Forelimb muscle (tissue), 1 donor: ENCODE measurements at regions not wholly inside any gene's neighbourhood (a gene's known extent, or its start where the extent isn't known, plus 50 kb on each side); places are given as distances from the start of the nearest gene placed in this dataset.
A peak's percentile ranks its signal among the peaks of the same experiment; 100 is the strongest.
"Not testable (repeated sequence)": the region's sequence is repeated elsewhere in the genome, so short reads cannot be mapped to it uniquely, and the experiment has no call there.

ENCODE experiments used
- DNase-seq: peaks from one replicate; pipeline ENCODE4 v3.0.0-alpha.2; 2013; ENCODE audit warnings: low read depth

DNA sequence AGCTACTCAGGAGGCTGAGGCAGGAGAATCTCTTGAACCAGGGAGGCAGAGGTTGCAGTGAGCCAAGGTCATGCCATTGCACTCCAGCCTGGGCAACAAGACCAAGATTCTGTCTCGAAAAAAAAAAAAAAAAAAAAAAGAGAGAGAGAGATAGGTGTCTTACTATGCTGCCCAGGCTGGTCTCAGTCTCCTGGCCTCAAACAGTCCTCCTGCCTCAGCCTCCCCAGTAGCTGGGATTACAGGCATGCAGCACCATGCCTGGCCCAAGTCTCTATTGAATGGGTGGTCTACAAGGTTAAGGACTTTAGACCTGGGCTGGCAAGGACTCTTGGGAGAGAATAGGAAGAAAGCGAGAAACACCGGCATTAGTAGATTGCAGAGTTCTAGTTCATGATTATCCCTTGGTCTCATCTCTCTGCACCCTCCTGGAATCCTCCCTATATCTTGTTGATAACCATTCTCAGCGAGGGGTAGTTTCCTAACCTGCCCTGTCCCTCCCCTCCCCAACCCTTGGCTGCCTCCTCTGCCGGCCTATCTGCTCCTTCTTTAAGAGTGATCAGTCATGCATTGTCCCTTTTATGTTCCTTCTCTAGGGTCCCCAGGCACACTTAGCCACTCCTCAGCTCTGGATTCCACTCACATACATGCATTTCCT lies 128.1 kb upstream of the MAP1LC3B2 start:
- no peak for DNase-seq

DNA sequence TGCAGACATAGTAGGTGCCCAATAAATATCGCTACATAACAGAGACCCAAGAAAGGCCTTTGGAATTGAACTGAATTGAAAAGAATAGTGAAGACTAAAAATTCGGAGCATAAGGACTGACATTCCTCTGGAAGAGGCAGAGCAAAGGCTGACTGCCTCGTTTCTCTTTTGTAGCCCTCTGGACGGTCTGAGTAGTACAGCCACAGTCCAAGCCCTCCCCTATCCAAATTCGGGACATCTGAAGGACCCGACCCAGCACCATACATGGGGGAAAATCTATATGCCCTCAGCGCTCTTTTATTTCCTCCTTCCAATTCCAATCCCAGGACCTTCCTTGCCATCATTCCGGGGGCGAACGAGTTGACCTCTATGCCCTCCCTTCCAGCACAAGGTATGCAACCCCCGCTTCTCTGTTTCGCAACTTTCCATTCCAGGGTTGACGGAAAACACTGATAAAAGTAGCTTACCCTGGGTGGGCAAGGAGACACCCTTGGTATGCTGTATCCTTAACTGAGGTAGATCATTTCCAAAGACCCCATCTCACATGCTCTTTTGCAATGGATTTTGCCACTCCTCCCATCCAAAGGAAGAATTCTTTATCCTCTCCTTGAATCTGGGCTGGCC lies 127.4 kb upstream of the MAP1LC3B2 start:
- no peak for DNase-seq

DNA sequence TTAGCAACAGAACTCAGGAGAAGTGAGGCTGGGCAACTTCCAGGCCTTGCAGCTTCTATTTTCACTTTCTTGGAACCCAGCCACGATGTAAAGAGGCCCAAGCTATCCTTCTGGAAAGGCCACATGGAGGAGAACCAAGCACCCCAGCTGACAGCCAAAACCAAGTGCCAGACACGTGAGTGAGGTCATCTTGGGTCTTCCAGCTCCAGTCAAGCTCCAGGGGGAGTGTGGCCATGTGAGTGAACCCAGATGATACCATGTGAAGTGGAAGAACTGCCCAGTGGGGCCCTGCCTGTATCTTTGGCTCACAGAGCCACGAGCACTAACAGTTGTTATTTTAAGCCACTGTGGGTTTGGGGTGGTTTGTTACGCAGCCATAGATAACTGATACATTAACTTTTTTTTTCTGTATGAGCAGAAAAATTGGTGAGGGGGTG lies 126.8 kb upstream of the MAP1LC3B2 start:
- no peak for DNase-seq

DNA sequence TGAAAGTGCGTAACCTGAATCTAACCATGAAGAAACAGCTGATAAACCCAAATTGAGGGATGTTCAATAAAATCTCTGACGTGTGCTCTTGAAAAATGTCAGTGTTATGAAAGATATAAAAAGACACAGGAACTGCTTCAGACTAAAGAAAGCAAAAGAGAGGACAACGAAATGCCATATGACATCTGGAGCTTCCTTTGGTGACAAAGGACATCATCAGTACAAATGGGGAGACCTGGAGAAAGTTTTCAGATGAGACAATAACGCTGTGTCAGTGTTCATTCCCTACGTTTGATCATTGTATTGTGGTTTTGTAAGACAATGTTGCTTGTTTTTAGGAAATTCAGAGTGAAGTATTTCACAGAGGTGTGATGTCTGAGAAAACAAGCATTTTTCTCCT lies 125.9 kb upstream of the MAP1LC3B2 start:
- no peak for DNase-seq

DNA sequence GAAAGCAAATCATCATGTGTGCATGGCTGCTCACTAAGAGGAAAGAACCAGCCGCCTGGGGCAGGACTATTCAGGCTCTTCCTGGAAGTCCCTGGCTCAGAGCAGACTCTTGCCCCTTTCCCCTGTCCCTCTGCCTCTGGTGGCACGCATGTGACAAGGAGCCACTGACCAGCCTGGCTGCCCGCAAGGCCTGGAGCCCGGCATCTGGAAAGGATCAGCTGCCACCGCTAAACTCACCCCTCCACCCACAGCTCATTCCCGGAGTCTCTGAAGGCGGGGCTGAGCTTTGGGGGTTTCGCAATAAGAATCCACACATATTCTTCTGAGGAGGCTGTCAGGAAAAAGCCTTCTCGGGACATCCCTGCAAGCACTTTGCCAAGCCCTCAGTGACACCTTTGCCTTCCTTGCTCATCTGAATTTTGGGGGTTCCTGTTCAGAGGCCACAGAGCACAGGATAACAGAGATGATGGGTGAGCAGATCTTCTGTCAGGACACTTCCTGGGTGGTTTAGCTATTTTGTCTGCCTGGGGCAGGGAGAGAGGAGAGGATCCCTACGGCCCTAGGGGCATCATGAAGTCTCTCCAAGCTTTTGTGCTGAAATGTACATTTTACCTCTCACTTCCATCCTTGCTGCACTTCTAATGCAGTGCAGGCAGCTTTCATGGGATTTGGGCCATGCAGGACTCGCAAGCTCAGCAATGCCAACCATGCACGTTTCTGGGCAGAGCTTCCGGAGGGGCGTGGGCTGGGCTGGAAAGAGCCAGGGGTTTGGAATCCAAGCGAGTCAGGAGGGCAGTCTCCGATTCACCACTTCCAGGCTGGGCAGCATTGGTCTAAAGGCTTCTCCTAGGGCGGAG lies 124.8 kb upstream of the MAP1LC3B2 start:
- no peak for DNase-seq

DNA sequence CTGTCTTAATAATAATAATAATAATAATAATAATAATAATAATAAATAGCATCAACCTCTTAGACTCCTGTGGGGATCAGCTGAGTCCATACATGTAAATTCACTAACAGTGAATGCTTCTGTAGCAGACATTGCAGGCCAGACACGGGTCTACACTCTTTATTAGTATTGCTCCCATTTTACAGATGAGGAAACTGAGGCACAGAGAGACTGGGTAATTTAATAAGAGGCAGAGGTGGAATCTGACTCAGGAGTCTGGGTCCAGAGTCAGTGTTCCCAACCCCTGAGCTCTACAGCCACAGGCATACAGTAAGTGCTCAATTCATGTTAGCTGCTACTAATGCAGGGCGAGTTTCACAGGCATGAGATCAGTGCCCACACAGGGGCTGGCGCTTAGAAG lies 123.2 kb upstream of the MAP1LC3B2 start:
- no peak for DNase-seq

DNA sequence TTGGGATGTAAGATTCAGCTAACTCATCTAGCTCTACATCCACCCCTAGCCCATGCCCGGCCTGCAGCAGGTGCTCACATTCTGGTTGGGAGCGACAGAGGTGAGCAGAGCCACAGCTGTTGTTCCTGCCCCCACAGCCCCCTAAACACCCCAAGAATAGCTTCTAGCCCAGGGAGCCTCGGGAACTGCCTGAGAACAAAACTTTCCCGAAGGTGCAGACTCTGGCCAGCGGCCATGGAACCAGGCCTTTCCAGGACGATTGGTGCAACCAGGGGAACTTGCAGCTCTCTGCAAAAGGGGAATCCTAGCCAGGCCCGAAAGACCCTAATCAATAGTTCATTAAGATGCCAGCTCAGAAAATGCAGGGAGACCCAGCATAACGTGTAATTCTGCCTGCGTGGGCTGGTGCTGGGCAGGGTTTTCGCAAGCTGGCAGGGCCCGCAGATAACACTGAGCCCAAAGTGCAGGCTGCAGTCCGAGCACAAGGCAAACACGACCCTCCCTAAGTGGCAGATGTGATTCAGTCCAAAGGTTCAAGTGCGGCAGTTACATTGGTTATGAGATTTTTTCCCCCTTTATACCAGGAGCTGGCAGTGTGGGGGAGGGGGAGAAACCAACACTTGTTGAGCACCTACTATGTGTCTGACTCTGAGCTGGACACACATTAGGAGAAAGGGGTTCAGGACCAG lies 122.5 kb upstream of the MAP1LC3B2 start:
- DNase-seq = no peak

DNA sequence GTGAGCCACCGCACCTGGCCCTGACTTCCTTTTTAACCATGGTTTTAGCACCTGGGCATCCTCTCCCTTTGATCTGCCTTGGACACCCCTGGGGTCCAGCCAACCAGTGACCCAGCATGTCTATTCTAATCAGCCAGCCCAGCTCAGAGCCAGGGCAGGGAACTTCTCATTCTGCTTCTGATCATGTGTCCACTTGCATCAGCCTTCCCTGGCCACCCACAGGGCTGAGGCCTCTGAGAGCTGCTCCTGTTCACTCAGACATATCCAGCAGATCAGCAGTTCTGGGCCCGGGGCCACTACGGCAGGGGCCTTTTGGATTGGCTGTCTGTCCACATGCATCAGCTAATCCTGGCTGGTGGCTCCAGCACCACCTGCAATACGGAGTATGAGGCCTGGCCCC lies 117.9 kb upstream of the MAP1LC3B2 start:
- DNase-seq = no peak

DNA sequence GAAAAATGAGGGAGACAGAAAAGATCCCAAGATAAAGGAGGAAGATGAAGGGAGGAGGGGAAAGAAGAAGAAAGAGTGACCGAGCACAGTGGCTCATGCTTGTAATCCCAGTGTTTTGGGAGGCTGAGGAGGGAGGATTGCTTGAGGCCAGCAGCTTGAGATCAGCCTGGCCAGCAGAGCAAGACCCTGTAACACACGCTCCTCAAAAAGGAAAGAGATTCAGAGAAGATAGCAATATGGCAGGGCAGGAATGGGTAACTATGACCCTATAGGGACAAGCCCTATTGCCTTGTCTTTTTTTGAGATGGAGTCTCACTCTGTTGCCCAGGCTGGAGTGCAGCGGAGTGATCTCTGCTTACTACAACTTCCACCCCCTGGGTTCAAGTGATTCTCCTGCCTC lies 116.9 kb upstream of the MAP1LC3B2 start:
- no peak for DNase-seq

DNA sequence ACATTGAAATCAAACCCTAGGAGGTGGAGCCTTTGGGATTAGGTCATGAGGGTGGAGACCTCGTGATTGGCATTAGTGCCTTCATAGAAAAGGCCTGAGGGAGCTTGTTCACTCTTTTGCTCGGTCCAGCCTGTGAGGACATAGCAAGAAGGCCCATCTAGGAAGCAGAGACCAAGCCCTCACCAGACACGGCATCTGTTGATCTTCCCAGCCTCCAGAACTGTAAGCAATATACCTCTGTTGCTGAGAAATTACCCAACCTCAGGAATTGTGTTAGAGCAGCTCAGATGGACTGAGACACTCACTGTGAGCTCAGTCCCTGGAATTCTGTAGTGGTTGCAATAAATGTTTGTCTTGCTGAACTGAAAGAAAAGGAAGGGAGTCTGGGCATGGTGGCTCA lies 116.2 kb upstream of the MAP1LC3B2 start:
- no peak for DNase-seq

DNA sequence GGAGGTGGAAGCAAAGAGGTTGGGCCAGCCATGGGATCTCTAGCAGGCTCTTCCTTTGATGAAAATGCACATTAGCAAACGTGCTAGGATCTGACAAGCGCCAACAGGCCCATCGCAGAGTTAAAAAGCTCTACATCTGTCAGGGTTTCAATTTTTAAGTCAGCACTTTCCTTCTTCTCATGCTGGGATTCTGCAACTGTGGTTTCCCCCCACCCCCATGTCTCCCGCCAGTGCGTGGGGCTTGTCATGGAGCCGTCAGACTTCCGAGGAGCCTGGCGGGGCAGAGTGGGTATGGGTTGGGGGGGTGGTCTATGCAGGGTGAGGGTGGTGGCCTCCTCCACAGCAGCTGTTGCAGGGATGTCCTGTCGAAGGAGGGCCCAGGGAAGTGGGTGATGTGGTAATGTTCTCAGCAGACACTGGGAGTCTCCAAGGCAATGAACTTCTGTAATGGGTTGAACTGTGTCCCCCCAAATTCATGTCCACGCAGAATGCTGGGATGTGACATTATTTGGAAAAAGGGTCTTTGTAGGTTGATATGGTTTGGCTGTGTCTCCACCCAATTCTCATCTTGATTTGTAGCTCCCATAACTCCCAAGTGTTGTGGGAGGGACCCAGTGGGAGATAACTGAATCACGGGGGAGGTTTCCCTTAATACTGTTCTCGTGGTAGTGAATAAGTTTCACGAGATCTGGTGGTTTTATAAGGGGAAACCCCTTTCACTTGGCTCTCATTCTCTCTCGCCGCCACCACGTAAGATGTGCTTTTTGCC lies 115.2 kb upstream of the MAP1LC3B2 start:
- DNase-seq = no peak

DNA sequence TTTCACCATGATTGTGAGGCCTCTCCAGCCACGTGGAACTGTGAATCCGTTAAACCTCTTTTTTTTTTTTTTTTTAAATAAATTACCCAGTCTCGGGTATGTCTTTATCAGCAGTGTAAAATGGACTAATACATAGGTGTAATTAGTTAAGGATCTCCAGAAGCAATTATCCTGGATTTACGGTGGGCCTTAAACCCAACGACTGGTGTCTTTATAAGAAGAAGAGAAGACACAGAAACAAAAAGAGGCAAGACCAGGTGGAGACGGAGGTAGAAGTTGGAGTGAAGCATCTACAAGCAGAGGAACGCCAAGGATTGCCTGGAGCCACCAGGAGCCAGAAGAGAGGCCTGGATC lies 114.6 kb upstream of the MAP1LC3B2 start:
- DNase-seq = no peak

DNA sequence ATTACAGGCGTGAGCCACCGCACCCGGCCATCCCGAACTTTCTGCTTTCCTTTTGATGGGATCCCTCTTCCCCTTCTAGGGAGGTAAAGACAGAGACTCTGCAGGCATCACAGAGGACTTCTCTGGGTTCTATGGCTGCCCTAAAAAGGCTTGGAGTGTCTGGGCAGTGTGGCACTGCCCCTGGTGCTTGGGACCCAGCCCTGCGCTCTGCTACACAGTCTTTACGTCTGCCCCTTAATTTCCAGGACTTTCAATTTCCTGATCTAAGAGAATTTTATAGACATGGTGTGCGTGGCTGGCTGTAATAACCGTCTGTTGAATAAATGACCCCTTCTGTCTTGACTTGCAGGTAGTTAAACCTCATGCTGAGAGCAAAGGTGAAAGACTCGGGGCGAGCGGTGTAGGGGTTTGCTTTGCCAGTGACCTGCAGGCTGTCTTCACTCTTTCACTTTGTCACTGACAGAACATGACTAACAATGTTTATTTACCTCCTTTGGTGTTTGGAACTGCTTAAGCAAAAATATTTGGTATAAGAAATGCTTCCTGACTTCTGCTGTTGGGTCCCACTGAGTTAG lies 110.9 kb upstream of the MAP1LC3B2 start:
- no peak for DNase-seq

DNA sequence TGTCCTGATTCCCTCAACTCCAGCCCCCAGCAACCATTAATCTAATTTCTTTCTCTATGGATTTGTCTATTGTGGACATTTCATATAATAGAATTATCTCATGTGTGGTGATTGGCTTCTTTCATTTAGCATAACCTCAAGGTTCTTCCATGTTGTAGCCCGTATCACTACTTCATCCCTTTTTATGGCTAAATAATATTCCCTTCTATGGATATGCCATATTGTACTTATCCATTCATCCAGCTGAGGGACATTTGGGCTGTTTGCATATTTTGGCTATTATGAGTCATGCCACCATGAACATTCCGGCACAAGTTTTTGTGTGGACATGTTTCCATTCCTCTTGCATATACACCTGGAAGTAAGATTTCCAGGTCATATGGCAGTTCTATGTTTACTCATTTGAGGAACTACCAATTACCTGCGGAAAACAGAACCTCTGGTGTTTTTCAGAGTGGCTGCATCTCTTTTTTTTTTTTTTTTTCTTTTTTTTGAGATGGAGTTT lies 108.7 kb upstream of the MAP1LC3B2 start:
- DNase-seq = no peak

DNA sequence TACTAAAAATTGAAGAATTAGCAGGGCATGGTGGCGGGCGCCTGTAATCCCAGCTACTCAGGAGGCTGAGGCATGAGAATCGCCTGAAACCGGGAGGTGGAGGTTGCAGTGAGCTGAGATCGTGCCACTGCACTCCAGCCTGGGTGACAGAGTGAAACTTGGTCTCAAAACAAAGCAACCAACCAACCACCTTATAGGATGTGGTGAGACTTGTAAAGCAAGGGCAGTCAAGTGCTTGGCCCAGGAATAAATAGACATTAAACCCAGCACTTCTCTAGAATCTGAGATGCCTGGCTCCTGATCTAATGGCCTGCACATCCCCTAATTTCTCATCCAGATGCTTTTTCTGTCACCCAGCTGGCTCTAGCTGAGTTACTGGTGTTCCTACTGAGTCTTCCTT lies 106.2 kb upstream of the MAP1LC3B2 start:
- DNase-seq = not testable (repeated sequence)

DNA sequence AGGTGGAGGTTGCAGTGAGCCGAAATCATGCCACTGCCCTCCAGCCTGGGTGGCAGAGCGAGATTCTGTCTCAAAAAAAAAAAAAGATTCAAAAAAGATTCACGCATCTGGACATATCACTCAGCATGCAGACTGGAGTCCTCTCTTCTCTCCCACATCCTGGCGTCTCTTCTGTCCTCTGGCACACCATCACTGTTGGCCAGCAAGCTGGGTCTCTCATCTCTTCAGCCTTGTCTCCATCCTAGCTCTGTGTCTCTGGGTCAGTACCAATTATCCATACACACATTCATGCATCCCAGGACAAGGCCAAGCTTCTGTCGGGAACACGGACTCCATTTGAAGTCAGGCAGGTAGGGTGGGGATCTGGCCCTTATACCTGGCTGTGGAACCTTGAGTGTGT lies 105.5 kb upstream of the MAP1LC3B2 start:
- DNase-seq = no peak

DNA sequence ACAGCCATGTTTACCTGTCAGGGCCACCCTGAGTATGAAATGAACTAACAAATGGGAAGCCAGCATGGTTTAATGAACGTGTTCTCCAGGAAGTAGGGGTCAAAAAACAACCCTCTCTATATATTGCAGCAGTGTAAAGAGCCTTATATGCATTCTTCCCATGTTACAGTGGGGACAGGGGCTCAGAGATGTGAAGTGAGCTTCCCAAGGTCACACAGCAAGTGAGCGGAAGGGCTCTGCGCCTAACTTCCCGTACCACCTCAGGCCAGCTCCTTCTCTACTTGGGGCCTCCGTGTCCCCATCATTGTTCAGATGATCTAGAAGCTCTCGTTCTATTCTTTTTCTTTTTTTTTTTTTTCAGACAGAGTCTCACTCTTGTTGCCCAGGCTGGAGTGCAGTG lies 105.1 kb upstream of the MAP1LC3B2 start:
- DNase-seq = no peak

DNA sequence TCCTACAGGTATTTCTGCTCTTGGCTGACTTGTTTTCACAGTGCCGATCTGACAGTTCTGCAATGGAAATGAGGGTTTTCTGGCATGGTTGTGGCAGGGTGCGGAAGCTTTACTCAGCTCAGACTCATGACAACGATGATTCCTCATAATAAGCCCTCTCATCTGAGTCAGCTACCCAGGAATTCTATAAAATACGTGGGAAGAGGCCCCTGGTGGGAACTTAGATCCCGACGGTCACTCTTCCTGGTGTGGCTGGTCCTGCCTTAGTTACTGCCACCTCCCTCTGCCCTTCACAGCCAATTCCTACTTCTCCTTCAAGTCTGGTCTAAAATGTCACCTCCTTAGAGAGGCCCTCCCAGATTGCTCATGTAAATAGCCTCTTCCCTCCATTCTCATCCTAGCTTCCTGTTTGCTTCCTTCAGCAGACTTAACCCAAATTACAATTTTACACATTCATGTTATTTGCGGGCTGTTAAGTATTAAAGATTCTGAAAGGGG lies 104.2 kb upstream of the MAP1LC3B2 start:
- DNase-seq = no peak

DNA sequence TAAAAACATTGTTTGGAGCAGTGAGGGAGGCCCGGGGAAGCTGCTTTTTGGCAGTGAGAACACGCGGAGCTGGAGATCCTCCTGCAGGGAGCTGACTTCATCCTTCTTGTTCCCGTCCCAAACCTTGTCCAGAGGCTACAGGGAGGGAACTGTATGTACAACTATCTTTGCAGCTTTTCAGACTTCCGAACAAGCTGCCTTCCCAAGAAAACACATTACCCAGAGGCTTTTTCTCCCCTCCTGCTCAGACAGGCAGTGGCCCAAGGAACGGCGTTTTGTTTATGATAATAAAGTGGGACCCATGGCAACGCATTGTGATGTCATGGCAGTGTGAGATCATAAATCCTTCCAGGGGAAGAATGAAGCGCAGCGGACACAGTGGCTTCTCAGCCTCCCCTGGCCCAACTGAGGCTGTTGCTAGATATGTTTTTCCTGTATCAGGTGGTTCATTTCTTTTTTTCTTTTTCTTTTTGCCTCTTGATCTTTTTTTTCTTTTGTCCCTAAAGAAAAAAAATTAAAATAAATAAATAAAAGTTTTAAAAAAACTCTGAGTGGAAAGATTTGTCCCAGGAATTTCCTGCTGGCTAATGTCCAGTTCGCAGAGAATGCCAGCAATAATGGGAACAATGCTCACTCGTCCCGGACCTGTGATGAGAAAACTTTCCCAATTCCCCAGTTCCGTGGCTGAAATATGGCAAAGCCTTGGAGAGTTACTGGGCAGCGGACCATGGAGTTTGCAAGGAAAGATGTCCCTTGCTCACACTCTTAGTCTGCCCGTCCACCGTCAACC lies 103.4 kb upstream of the MAP1LC3B2 start:
- DNase-seq = peak; percentile 97
